Retinal pigment epithelial cell (primary cell): ENCODE measurements at regions not wholly inside any gene's neighbourhood (a gene's known extent, or its start where the extent isn't known, plus 50 kb on each side); places are given as distances from the start of the nearest gene placed in this dataset.

Experiments
- DNase-seq: peaks from one replicate; pipeline ENCODE4 v3.0.0-alpha.2; 2010; ENCODE audit warnings: low read depth
- H3K4me3 ChIP-seq: 2 replicates; pipeline ENCODE4 v1.5.1; 2011; ENCODE audit warnings: mild to moderate bottlenecking, low read length, control low read depth, moderate library complexity
- TF ChIP-seq, protein P1 (sequence below): conservative IDR thresholded peaks from 2 replicates; pipeline ENCODE4 v1.5.1; 2011; ENCODE audit warnings: low read depth, low read length, control low read depth, inconsistent platforms

DNA sequence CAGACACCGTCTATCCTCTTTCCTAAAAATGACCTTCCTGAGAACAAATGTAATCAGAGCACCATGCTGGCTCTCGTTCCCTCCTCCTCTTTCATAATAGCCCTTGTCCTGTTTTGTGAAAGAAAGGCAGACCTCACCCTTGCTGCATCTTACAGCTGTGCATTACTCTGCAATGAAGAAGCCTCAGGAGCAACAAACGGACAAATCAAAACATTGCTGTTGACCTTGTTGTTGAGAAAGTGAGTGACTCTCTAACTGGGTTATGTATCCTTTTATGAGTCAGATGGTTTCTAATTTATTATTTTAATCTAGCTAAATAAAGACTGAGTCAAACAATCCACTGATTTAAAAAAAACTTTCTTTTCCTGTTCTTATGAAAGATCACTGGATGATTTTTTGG lies 180.9 kb downstream of the RPS29 start:
- TF ChIP-seq, protein P1, sequence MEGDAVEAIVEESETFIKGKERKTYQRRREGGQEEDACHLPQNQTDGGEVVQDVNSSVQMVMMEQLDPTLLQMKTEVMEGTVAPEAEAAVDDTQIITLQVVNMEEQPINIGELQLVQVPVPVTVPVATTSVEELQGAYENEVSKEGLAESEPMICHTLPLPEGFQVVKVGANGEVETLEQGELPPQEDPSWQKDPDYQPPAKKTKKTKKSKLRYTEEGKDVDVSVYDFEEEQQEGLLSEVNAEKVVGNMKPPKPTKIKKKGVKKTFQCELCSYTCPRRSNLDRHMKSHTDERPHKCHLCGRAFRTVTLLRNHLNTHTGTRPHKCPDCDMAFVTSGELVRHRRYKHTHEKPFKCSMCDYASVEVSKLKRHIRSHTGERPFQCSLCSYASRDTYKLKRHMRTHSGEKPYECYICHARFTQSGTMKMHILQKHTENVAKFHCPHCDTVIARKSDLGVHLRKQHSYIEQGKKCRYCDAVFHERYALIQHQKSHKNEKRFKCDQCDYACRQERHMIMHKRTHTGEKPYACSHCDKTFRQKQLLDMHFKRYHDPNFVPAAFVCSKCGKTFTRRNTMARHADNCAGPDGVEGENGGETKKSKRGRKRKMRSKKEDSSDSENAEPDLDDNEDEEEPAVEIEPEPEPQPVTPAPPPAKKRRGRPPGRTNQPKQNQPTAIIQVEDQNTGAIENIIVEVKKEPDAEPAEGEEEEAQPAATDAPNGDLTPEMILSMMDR: no peak
- DNase-seq: no peak
- H3K4me3 ChIP-seq: no peak overlapping the region

DNA sequence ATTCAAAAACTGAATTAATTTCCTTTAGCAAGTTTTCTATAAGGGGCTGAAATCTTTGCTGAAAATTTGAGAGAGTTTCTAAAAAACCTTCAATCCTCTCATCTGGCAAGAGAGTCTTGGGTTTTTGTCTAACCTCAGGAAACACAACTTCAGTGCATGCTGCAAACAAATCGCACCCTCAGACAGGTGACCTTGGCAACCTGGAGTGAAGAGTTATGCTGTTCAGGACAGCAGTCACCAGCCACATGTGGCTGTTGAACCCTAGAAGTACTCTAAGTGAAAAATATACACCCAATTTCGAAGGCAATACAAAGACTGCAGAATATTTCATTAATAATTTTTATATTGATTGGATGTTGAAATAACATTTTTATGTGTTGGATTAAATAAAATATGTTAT lies 184.8 kb downstream of the RPS29 start:
- DNase-seq: no peak
- TF ChIP-seq, protein P1: no peak
- no peak overlapping the region for H3K4me3 ChIP-seq

DNA sequence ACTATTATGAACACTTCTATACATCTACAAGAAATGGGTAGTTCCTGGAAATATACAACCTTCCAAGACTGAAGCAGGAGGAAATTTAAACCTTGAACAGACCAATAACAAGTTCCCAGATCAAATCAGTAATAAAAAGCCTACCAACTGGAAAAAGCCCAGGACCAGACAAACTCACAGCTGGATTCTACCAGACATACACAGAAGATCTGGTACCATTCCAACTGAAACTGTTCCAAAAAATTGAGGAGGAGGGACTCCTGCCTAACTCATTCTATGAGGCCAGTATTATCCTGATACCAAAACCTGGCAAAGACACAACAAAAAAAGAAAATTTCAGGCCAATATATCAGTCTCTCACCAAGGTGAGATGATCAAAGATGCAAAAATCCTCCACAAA lies 189.4 kb downstream of the RPS29 start:
- no peak overlapping the region for H3K4me3 ChIP-seq
- DNase-seq: no peak
- TF ChIP-seq, protein P1: no peak

DNA sequence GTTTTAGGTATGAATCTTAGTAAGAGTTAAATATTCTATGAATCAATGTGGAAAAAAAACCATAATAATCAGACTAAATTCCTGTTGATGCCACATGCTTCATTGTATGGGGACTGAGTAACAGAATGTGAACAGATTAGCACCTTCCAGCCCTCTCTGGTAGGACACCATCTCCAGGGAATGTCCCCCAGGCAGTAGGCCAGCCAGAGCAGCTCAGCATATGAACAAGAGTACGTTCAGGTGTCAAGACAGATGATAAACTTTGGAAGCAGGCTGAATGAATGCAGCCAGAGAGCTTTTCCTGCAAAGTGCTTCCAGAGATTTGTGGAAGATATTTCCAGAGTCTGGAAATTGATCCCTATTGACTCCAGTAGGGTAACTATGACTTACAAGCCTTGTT lies 204.4 kb downstream of the RPS29 start:
- TF ChIP-seq, protein P1: no peak
- no peak for DNase-seq
- H3K4me3 ChIP-seq: no peak overlapping the region

DNA sequence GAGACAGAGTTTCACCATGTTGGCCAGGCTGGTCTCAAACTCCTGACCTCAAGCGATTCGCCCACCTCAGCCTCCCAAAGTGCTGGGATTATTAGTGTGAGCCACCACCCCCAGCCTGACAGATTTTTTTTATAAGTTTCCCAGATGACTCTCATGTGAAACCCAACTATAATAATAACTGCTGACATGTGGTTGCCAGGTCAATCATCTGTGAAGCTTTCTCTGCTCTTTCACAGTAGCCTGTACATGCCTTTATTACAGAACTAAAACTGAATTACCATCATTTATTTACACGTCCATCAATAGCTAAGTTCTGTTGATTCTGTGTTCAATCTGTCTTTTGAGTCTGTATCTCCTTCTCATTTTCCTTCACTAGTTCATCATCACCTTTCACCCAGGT lies 218.5 kb downstream of the RPS29 start:
- H3K4me3 ChIP-seq: no peak overlapping the region
- TF ChIP-seq, protein P1: no peak
- no peak for DNase-seq

DNA sequence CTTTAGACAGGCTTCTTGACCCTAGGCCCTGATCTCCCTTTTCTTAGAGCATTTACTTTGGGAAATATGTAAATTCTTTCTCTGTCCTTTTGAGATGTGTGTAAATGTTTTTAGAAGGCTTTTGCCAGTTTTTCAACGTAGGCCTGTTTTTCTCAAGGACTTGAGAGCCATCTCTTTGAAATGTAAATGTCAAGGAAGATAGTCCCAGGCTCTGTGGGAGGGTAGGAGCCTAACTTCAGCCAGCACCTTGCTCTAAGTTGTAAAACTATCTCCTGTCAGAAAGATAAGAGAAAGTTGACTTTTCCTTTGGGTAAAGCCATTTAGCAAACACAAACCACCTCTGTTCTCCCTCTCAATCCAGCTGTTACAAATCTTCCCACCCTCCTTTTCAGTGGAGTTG lies 219.8 kb downstream of the RPS29 start:
- DNase-seq: no peak
- H3K4me3 ChIP-seq: no peak overlapping the region
- TF ChIP-seq, protein P1: no peak

DNA sequence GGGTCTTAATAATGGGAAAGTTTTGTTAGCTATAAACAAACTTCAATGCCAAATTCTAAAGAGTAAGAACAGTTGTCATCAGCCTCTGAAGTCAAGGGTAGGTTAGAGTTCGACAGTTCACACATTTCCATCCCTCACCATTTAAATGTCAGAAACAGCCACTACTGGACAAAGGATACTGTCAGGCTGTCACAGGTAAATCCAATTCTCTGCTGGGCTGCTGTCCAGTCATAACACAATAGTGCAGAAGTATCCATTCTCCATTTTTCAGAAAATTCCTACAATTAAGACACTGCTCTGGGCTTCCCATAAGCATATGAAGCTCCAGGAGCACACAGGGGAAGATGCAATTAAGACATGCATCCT lies 221.4 kb downstream of the RPS29 start:
- no peak overlapping the region for H3K4me3 ChIP-seq
- TF ChIP-seq, protein P1: no peak
- DNase-seq: no peak
